Right hindlimb (tissue), 1 donor: ENCODE measurements at regions not wholly inside any gene's neighbourhood (a gene's known extent, or its start where the extent isn't known, plus 50 kb on each side); places are given as distances from the start of the nearest gene placed in this dataset.
"Not testable (repeated sequence)": the region's sequence is repeated elsewhere in the genome, so short reads cannot be mapped to it uniquely, and the experiment has no call there.

Source experiments
- DNase-seq: peaks from one replicate; pipeline ENCODE4 v3.0.0-alpha.2; 2018

GRCh38 chr9:24067107-24067506, 241.1 kb upstream of the ELAVL2 start:
- DNase-seq = not testable (repeated sequence)

DNA sequence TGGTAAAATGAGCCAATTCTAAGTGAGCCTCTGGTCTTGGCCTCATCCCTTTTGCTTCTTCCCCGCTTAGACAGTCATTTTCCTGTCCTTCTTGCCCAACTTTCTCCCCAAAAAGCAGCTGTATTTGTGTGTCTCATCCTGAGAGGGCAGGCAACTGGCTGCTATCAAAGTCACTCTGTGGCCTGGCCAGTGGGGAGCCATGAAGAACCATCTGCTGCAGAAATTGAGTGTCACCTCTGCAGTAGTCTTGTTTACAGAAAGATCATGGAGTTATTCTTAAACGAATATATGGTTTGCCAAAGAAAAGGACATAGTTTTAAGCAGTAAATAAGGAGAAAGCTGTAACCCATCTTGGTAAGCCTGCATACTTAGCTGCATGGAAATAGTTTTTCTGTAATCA, 233.6 kb upstream of the ELAVL2 start:
- no peak for DNase-seq

DNA sequence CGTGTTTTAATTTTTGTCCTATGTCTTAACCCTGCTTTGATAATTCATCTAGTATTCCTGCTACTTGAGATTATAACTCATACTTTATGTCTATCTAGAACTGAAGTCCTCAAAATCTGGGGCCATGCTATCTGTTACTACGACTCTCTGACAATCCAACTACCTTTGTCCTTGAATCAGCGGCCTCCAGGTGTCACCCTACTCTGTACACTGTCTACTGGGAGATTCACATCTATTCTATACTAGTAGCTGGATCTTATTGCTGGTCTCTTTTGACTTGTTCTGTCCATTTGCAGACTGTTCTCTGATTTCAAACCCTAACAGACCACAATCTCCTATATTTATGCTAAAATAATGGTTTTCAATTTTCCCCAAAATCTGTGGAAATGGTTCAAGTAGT, 225.5 kb upstream of the ELAVL2 start:
- DNase-seq = no peak

- not testable (repeated sequence) for DNase-seq
Observed at GRCh38 chr9:24050239-24050638, 224.2 kb upstream of the ELAVL2 start.

- DNase-seq = no peak
Observed at GRCh38 chr9:24045150-24045549, 219.1 kb upstream of the ELAVL2 start.

DNA sequence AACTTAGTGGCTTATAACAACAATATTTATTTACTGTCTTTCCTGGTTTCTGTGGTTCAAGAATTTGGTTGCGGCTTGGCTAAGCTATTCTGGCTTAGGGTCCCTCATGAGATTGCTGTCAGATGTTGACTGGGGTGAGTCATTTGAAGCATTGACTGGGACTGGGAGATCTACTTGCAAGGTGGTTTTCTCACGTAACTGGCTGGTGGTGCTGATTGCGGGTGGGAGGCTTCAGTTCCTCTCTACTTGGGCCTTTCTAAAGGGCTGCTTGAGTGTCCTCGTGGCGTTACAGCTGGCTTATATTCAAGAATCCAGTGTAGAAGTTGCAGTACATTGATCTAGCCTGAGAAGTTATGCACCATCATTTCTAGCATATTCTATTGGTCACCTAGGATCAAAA, 218.5 kb upstream of the ELAVL2 start:
- no peak for DNase-seq

GRCh38 chr9:24041160-24041690, 215.2 kb upstream of the ELAVL2 start:
- no peak for DNase-seq

- DNase-seq = no peak
Observed at GRCh38 chr9:24036459-24036858, 210.4 kb upstream of the ELAVL2 start.

DNA sequence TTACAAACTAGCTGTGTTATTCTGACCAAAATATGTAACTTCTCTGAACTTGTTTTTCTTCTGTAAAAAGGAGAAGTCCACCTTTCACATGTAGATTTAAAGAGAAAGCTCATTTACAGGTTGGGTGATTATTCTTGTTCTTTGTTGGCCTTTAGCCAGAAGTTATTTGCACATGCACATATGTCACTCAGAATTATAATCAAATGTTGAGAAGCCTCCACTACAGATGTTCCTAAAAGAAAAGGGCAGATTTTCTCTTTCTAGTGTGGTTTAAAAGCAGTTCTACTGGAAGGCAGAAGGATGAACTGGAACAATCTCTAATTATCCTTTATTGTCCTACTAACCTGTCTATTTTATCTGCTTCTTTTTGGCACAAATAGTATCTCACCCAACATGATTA, 209.8 kb upstream of the ELAVL2 start:
- DNase-seq = no peak

DNA sequence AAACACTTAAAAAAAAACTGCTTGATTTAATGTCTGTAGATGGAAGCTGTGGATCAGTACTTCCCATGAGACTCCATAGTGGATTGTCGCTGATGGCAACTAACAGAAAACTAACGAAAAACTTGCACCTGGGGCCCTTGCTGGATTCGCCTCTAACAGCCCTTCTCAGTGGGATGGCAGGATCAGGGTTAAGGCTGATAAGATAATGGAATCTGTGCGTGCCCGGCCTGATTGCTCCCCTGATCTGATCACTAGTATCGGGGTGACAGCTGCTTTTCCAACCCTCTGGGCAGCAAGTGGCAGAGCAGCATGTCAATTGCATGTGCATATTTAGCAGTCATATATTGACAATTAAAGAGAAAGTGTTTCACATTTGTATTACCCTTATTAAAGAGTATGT, 185.8 kb upstream of the ELAVL2 start:
- no peak for DNase-seq

GRCh38 chr9:24011009-24011717, 185.1 kb upstream of the ELAVL2 start:
- no peak for DNase-seq

GRCh38 chr9:24009322-24009721, 183.3 kb upstream of the ELAVL2 start:
- no peak for DNase-seq

DNA sequence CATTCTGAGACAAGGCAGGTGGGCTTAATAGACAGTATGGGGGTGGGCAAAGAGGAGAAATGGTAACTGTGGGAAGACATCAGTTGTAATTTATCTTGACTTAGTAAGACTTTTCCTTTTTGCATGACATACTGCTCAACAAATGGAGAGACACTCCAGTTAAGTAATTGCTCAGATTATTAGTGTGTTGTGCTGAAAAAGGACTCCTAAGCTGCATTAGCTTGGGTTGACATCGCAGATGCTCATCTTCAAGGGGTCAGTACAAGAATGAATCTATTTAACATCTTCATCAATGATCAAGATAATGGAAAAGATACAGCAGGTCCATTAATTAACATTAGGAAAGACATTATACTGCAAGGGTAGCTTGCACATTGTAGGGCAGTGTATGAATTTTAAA, 181.1 kb upstream of the ELAVL2 start:
- DNase-seq = no peak

- DNase-seq = not testable (repeated sequence)
Observed at GRCh38 chr9:23991874-23992273, 165.8 kb upstream of the ELAVL2 start.

- DNase-seq = no peak
Observed at GRCh38 chr9:23979491-23979890, 153.5 kb upstream of the ELAVL2 start.

GRCh38 chr9:23962101-23962500, 136.1 kb upstream of the ELAVL2 start:
- no peak for DNase-seq

GRCh38 chr9:23945897-23946296, 119.9 kb upstream of the ELAVL2 start:
- no peak for DNase-seq

DNA sequence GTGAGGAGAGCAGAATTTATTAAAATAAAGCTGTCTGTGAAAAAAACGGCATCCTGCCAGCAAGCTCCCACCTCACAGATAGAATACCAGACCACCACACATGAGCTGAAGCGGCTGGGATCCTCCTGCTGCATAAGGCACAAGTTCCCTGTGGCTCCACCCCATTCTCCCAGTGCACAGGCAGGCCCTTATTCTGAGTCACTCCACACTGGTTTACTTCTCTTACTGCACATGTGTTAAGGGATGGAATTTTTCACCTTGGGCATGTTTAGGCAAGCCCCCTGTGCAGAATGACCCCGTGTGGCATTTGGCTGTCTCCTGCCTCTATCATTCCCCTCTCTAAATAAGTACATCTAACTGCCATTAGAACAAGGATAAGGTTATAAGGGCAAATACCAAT, 115.0 kb upstream of the ELAVL2 start:
- no peak for DNase-seq

DNA sequence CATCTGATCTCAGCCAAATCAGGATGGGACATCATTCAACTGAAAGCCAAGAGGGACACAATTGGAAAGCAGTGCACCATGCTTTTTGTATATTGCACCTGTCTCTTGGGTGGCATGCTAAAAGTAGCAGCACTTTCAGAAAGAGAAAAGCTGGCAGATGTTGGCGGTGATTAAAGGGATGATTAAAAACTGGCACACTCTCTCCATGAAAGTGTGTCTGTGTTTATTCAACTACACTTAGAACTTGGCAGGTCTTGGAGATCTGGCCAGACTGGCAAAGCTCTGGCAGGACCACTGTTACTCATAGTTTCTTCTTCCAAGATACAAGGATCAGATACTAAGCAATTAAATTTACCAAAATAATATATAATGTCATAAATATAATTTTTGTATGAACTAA, 112.9 kb upstream of the ELAVL2 start:
- DNase-seq = no peak

DNA sequence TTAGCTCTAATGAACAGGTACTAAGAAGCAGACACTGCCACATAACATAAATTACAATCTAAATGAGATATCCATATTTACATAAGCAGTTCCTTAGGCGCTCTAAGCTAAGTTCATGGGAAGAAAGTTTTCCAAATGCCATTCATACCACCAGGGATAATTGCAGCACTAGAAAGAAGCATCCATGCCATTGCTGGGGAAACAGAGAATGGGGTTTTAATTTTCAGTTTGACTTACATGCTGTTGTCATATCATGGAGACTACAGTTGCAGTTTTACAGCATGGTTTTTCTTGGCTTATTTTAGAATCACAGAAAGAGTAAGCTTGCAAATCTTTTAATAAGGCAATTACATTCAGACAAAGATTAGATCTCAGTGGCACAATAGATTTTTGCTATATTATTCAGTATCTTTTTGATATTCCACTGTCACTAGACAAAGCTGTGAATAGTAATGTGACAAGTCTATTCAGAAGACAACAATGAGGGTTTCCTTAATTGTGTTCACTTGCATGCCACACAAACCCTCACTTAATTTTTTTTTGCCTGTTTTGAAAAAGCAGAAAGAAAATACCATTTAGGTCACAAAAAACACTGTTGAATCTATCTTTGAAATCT, 108.4 kb upstream of the ELAVL2 start:
- no peak for DNase-seq

GRCh38 chr9:23933348-23933747, 107.3 kb upstream of the ELAVL2 start:
- DNase-seq = no peak

GRCh38 chr9:23926368-23926767, 100.3 kb upstream of the ELAVL2 start:
- DNase-seq = no peak

DNA sequence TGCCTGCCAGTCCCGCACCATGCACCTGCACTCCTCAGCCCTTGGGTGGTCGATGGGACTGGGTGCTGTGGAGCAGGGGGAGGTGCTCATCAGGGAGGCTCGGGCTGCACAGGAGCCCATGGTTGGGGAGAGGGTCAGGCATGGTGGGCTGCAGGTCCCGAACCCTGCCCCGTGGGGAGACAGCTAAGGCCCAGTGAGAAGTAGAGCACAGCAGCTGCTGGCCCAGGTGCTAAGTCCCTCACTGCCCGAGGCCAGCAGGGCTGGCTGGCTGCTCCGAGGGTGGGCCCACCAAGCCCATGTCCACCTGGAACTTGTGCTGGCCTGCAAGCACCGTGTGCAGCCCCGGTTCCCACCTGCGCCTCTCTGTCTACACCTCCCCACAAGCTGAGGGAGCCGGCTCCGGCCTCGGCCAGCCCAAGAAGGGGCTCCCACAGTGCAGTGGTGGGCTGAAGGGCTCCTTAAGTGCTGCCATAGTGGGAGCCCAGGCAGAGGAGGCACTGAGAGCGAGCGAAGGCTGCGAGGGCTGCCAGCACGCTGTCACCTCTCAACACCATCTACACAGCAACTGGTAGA, 88.5 kb upstream of the ELAVL2 start:
- DNase-seq = no peak

- DNase-seq = no peak
Observed at GRCh38 chr9:23907343-23907742, 81.3 kb upstream of the ELAVL2 start.
